Transverse colon (tissue), 4 donors: ENCODE measurements at regions not wholly inside any gene's neighbourhood (a gene's known extent, or its start where the extent isn't known, plus 50 kb on each side); places are given as distances from the start of the nearest gene placed in this dataset.
"Not testable (repeated sequence)": the region's sequence is repeated elsewhere in the genome, so short reads cannot be mapped to it uniquely, and the experiment has no call there.

Experiments used
- CTCF ChIP-seq, 5 experiments: fragments of 200-600 bp in 3 of 5; fragments of 450-650 bp in 2 of 5; sonication (generic) in 3 of 5; IDR thresholded peaks; 1 replicate in 2 of 5; 2 replicates in 3 of 5; pipeline ENCODE4 v1.5.1; 2016 to 2017; ENCODE audit warnings: antibody characterized with exemption in 5 of 5, inconsistent platforms in 3 of 5, mild to moderate bottlenecking in 2 of 5, moderate library complexity in 1 of 5
- POLR2A ChIP-seq: fragments of 450-650 bp; IDR thresholded peaks from one replicate; pipeline ENCODE4 v1.6.1; 2016; ENCODE audit warnings: antibody characterized with exemption, mild to moderate bottlenecking, moderate library complexity
- POLR2AphosphoS5 ChIP-seq, 3 donors: sonication (generic); formaldehyde crosslinking; IDR thresholded peaks; one replicate each; pipeline ENCODE4 v1.6.1; 2016; ENCODE audit warnings: antibody characterized with exemption in 3 of 3

- TF ChIP-seq CTCF (IDR thresholded peaks at IDR 0.05); POLR2AphosphoS5 (IDR thresholded peaks at IDR 0.05); POLR2A: not testable (repeated sequence)
Observed at GRCh38 chr20:30533653-30534052, 723.8 kb upstream of the DEFB115 start.
